ENCODE measurements at regions not wholly inside any gene's neighbourhood (a gene's known extent, or its start where the extent isn't known, plus 50 kb on each side); places are given as distances from the start of the nearest gene placed in this dataset.

- TF ChIP-seq EZH2 (IDR thresholded peaks at IDR 0.05; ENCODE audit: borderline replicate concordance): no peak
- TF ChIP-seq CTCF (IDR thresholded peaks at IDR 0.05; ENCODE audit: poor library complexity): no peak
- TF ChIP-seq EZH2phosphoT487 (IDR thresholded peaks at IDR 0.05; ENCODE audit: low read depth, severe bottlenecking, unreplicated experiment): no peak
Measured at GRCh38 chr13:86269511-86269910, 470.3 kb upstream of the SLITRK6 start.

Data from hepatocyte (in vitro differentiated cells).